Thyroid gland (tissue), 4 donors: ENCODE measurements at regions not wholly inside any gene's neighbourhood (a gene's known extent, or its start where the extent isn't known, plus 50 kb on each side); places are given as distances from the start of the nearest gene placed in this dataset.

ENCODE experiments used
- POLR2A ChIP-seq, 2 donors: fragments of 450-650 bp; IDR thresholded peaks; one replicate each; pipeline ENCODE4 v1.6.1; 2017; ENCODE audit warnings: antibody characterized with exemption in 2 of 2, mild to moderate bottlenecking in 2 of 2, moderate library complexity in 1 of 2
- TF ChIP-seq, protein P1 (sequence below), 6 experiments: fragments of 200-600 bp in 3 of 6; fragments of 450-650 bp in 3 of 6; sonication (generic) in 3 of 6; IDR thresholded peaks; one replicate each; pipeline ENCODE4 v1.5.1; 2016 to 2019; ENCODE audit warnings: antibody characterized with exemption in 6 of 6, mild to moderate bottlenecking in 2 of 6, inconsistent platforms in 1 of 6, moderate library complexity in 1 of 6

DNA sequence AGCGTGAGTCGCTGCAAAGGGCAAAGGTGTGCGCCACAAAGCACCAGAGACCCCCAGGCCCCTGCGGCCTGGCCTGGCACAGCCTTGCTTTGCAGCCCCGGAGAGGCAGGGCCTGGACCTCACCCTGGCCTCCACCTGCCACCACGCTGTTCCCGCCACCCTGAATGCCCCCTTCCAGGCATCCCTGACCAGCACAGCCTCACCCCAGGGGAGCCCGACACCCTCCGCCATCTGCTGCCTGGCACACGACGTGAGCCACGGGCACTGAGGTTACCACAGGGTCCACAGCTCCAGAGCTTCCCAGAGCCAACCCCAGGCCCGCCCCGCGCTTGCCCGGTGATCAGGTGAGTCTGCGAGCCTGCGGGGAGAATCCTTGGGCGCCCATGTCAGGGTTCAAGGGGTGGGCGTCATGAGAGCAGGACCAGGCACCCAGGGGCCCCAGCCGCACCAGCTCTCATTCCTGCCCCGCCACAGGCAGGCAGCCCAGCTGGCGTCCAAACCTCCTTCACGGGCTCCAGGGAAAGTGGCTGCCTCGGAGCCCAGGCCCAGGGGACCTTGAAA, 171.3 kb downstream of the BRD1 start:
- TF ChIP-seq POLR2A (IDR thresholded peaks at IDR 0.05) = no peak
- TF ChIP-seq, protein P1, sequence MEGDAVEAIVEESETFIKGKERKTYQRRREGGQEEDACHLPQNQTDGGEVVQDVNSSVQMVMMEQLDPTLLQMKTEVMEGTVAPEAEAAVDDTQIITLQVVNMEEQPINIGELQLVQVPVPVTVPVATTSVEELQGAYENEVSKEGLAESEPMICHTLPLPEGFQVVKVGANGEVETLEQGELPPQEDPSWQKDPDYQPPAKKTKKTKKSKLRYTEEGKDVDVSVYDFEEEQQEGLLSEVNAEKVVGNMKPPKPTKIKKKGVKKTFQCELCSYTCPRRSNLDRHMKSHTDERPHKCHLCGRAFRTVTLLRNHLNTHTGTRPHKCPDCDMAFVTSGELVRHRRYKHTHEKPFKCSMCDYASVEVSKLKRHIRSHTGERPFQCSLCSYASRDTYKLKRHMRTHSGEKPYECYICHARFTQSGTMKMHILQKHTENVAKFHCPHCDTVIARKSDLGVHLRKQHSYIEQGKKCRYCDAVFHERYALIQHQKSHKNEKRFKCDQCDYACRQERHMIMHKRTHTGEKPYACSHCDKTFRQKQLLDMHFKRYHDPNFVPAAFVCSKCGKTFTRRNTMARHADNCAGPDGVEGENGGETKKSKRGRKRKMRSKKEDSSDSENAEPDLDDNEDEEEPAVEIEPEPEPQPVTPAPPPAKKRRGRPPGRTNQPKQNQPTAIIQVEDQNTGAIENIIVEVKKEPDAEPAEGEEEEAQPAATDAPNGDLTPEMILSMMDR (IDR thresholded peaks at IDR 0.05) = no peak
